ENCODE measurements at regions not wholly inside any gene's neighbourhood (a gene's known extent, or its start where the extent isn't known, plus 50 kb on each side); places are given as distances from the start of the nearest gene placed in this dataset.

GRCh38 chr5:162209005-162209605 lies 141.5 kb downstream of the GABRG2 start:
- H3K9ac ChIP-seq (ENCODE audit: low read length) = no peak overlapping the region
- H3K9me3 ChIP-seq (ENCODE audit: low read length) = no peaks in the 10 kb centered on the region
- H4K20me1 ChIP-seq (ENCODE audit: insufficient read depth, low read length) = no peaks in the 10 kb centered on the region
- H3K79me2 ChIP-seq (ENCODE audit: insufficient read depth, low read length) = no peaks in the 10 kb centered on the region
- H3K36me3 ChIP-seq (ENCODE audit: insufficient read depth, low read length) = no peaks in the 10 kb centered on the region
- no peaks in the 10 kb centered on the region for H3K27me3 ChIP-seq (ENCODE audit: insufficient read depth, low read length)
- H3K27ac ChIP-seq (ENCODE audit: low read depth, low read length, poor library complexity, severe bottlenecking) = no peak overlapping the region
- no peaks in the 10 kb centered on the region for H3K9me2 ChIP-seq (ENCODE audit: low read depth, low read length)
- TF ChIP-seq, protein P1, sequence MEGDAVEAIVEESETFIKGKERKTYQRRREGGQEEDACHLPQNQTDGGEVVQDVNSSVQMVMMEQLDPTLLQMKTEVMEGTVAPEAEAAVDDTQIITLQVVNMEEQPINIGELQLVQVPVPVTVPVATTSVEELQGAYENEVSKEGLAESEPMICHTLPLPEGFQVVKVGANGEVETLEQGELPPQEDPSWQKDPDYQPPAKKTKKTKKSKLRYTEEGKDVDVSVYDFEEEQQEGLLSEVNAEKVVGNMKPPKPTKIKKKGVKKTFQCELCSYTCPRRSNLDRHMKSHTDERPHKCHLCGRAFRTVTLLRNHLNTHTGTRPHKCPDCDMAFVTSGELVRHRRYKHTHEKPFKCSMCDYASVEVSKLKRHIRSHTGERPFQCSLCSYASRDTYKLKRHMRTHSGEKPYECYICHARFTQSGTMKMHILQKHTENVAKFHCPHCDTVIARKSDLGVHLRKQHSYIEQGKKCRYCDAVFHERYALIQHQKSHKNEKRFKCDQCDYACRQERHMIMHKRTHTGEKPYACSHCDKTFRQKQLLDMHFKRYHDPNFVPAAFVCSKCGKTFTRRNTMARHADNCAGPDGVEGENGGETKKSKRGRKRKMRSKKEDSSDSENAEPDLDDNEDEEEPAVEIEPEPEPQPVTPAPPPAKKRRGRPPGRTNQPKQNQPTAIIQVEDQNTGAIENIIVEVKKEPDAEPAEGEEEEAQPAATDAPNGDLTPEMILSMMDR (IDR thresholded peaks at IDR 0.05; ENCODE audit: low read length) = peak; percentile 54; the same call in 1 of the 2 replicates
- TF ChIP-seq EZH2 (IDR thresholded peaks at IDR 0.05; ENCODE audit: borderline replicate concordance, low read length) = no peak
- H2AFZ ChIP-seq (ENCODE audit: low read length) = no peak overlapping the region
- H3K4me3 ChIP-seq (ENCODE audit: low read depth, low read length, poor library complexity, severe bottlenecking) = no peak overlapping the region
- no peaks in the 10 kb centered on the region for H3K4me1 ChIP-seq (ENCODE audit: insufficient read depth, low read length, severe bottlenecking)
- H3F3A ChIP-seq (ENCODE audit: insufficient read depth, low read length) = no peaks in the 10 kb centered on the region
- no peak overlapping the region for H3K4me2 ChIP-seq (ENCODE audit: low read length)

- no peaks in the 10 kb centered on the region for H3K9me3 ChIP-seq (ENCODE audit: low read length)
- H3K4me3 ChIP-seq (ENCODE audit: low read depth, low read length, poor library complexity, severe bottlenecking) = no peak overlapping the region
- H3K9me2 ChIP-seq (ENCODE audit: low read depth, low read length) = no peaks in the 10 kb centered on the region
- H3K36me3 ChIP-seq (ENCODE audit: insufficient read depth, low read length) = no peaks in the 10 kb centered on the region
- no peak overlapping the region for H2AFZ ChIP-seq (ENCODE audit: low read length)
- no peak overlapping the region for H3K4me2 ChIP-seq (ENCODE audit: low read length)
- no peaks in the 10 kb centered on the region for H3K4me1 ChIP-seq (ENCODE audit: insufficient read depth, low read length, severe bottlenecking)
- H3F3A ChIP-seq (ENCODE audit: insufficient read depth, low read length) = no peaks in the 10 kb centered on the region
- no peak overlapping the region for H3K9ac ChIP-seq (ENCODE audit: low read length)
- no peak overlapping the region for H3K27ac ChIP-seq (ENCODE audit: low read depth, low read length, poor library complexity, severe bottlenecking)
- H3K27me3 ChIP-seq (ENCODE audit: insufficient read depth, low read length) = no peaks in the 10 kb centered on the region
- H4K20me1 ChIP-seq (ENCODE audit: insufficient read depth, low read length) = no peaks in the 10 kb centered on the region
- H3K79me2 ChIP-seq (ENCODE audit: insufficient read depth, low read length) = no peaks in the 10 kb centered on the region
- TF ChIP-seq EZH2 (IDR thresholded peaks at IDR 0.05; ENCODE audit: borderline replicate concordance, low read length) = no peak
- TF ChIP-seq, protein P1 (IDR thresholded peaks at IDR 0.05; ENCODE audit: low read length) = no peak
Measured at GRCh38 chr5:162214551-162214950, 147.0 kb downstream of the GABRG2 start.

DNA sequence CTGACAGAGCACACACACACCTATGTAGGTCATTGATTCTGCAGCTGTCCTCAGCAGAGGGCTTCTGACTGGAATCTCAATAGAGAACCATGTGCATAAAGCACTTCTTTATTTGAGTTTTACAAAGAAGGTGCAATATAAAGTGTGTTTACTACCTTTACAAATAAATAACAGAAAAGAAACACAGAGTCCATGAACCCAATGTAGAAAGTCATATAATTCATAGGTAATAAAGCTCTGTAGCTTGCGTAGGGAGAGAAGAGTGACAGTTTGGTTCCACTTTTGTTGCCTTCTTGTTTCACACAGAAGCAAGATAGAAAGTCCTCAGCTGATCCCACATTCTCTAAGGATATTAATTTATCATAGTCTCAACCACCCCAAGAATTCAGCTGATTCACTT lies 149.5 kb downstream of the GABRG2 start:
- Histone ChIP-seq H3F3A (ENCODE audit: insufficient read depth, low read length) (no peaks in the 10 kb centered on the region), H3K9me2 (ENCODE audit: low read depth, low read length) (no peaks in the 10 kb centered on the region), H3K4me3 (ENCODE audit: low read depth, low read length, poor library complexity, severe bottlenecking) (no peak overlapping the region), H3K9me3 (ENCODE audit: low read length) (no peaks in the 10 kb centered on the region), H3K4me1 (ENCODE audit: insufficient read depth, low read length, severe bottlenecking) (no peaks in the 10 kb centered on the region), H3K27ac (ENCODE audit: low read depth, low read length, poor library complexity, severe bottlenecking) (no peak overlapping the region), H2AFZ (ENCODE audit: low read length) (no peak overlapping the region), H3K4me2 (ENCODE audit: low read length) (no peak overlapping the region), H3K9ac (ENCODE audit: low read length) (no peak overlapping the region), H4K20me1 (ENCODE audit: insufficient read depth, low read length) (no peaks in the 10 kb centered on the region), H3K27me3 (ENCODE audit: insufficient read depth, low read length) (no peaks in the 10 kb centered on the region), H3K79me2 (ENCODE audit: insufficient read depth, low read length) (no peaks in the 10 kb centered on the region), H3K36me3 (ENCODE audit: insufficient read depth, low read length) (no peaks in the 10 kb centered on the region)
- no peak for TF ChIP-seq EZH2 (IDR thresholded peaks at IDR 0.05; ENCODE audit: borderline replicate concordance, low read length)
- TF ChIP-seq, protein P1 (IDR thresholded peaks at IDR 0.05; ENCODE audit: low read length) = no peak

All from OCI-LY1 (cell line).